GM18526 (cell line): ENCODE measurements at regions not wholly inside any gene's neighbourhood (a gene's known extent, or its start where the extent isn't known, plus 50 kb on each side); places are given as distances from the start of the nearest gene placed in this dataset.

Experiments used
- POLR2A ChIP-seq: IDR thresholded peaks from 3 replicates; pipeline ENCODE4 v1.6.1; 2011; ENCODE audit not compliant: insufficient read length; ENCODE audit errors: extremely low read depth

- TF ChIP-seq POLR2A: no peak
Measured at GRCh38 chr13:40187841-40188591, 478.4 kb downstream of the FOXO1 start.

GRCh38 chr13:40189426-40189825 lies 477.0 kb downstream of the FOXO1 start:
- no peak for TF ChIP-seq POLR2A

GRCh38 chr13:40189898-40190630 lies 476.4 kb downstream of the FOXO1 start:
- no peak for TF ChIP-seq POLR2A

- no peak for TF ChIP-seq POLR2A
Measured at GRCh38 chr13:40190641-40191100, 475.8 kb downstream of the FOXO1 start.

GRCh38 chr13:40191186-40191980 lies 475.1 kb downstream of the FOXO1 start:
- no peak for TF ChIP-seq POLR2A

- TF ChIP-seq POLR2A: no peak
Measured at GRCh38 chr13:40192452-40192851, 474.0 kb downstream of the FOXO1 start.

GRCh38 chr13:40192858-40193257 lies 473.6 kb downstream of the FOXO1 start:
- TF ChIP-seq POLR2A: no peak

GRCh38 chr13:40193286-40194223 lies 472.9 kb downstream of the FOXO1 start:
- TF ChIP-seq POLR2A: no peak

- TF ChIP-seq POLR2A: no peak
Measured at GRCh38 chr13:40194224-40194806, 472.1 kb downstream of the FOXO1 start.

- TF ChIP-seq POLR2A: no peak
Measured at GRCh38 chr13:40197049-40197448, 469.4 kb downstream of the FOXO1 start.

- TF ChIP-seq POLR2A: no peak
Measured at GRCh38 chr13:40197936-40198595, 468.4 kb downstream of the FOXO1 start.

GRCh38 chr13:40200273-40200978 lies 466.0 kb downstream of the FOXO1 start:
- no peak for TF ChIP-seq POLR2A

GRCh38 chr13:40204246-40204645 lies 462.2 kb downstream of the FOXO1 start:
- TF ChIP-seq POLR2A: no peak
